KG1 (cell line): ENCODE measurements at regions not wholly inside any gene's neighbourhood (a gene's known extent, or its start where the extent isn't known, plus 50 kb on each side); places are given as distances from the start of the nearest gene placed in this dataset.
"Not testable (repeated sequence)": the region's sequence is repeated elsewhere in the genome, so short reads cannot be mapped to it uniquely, and the experiment has no call there.

Experiments used
- DNase-seq: peaks from one replicate; lab custom pipeline; 2025; lab: John Stamatoyannopoulos, UW

- no peak for DNase-seq
These were observed 782.8 kb upstream of the NUDT12 start for GRCh38 chr5:104345222-104346016.

GRCh38 chr5:104344809-104345208, 782.2 kb upstream of the NUDT12 start:
- no peak for DNase-seq

DNA sequence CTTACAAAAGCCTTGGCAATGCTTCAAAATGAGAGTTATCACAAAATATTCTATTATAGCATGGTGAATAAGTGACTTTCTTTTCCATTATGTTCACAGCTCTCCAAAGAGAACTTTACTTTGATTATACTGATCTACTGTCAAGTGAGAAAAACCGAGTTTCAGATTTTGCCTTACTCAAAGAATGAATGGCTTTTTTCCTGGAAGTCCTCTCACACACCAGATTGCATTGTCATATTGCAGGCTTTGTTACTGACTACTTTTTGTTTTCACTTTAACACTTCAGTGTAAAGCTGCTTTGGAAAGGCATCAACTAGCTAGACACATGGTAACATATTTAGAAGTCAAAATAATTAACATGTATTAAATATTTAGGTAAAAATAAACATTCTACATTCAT, 765.2 kb upstream of the NUDT12 start:
- DNase-seq: no peak

GRCh38 chr5:104326966-104327365, 764.4 kb upstream of the NUDT12 start:
- no peak for DNase-seq

DNA sequence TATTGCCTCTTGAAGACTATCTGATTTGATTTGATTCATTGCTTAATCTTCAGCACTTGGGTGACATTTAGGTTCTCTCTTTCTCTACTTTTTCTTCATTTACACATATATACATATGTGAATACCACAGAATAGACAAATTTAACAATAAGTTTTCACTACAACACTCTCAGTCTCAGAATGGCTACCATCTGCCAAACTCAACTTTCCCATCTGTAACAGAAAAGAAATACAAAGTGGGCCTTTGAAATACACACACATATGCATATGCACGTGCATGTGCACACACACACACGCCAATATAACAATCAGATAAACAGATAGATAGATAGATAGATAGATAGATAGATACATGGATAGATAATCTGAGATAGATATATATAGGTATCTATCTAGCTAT, 762.8 kb upstream of the NUDT12 start:
- no peak for DNase-seq

DNA sequence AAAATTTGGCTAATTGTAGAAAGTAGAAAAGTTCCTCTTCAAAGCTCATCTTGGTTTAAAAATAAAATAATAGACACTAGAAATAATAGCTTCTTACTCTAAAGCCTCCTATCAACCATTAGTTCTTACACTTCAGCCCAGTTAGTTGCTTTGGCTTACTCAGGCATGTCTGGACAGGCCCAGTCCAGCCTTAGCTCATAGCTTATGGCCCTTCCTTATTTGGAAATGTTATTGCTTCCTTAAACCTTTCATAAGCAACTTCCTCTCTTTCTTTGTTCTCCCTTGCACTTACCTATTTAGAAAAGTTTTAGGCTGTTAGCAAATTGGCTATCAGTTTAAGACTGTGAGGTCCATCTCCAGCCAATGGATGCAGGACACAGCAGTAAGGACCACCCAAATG, 754.1 kb upstream of the NUDT12 start:
- DNase-seq: not testable (repeated sequence)

DNA sequence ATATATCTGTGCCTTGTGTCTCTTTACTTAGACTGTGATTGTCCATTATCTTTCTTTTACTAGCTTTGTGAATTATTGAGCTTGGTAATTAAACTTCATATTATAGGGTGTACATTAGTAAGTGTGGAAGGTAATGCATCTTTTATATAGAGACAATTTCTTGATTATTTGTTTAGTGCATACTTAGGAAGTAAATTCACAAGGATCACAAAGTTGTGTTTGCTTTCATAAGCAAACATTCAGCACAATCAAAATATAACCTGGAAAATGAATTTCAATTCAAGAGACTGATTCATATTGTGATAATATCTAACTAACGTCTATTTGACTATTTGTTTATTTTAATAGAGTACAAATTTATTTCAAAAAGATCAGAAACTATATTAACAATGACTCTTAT, 749.9 kb upstream of the NUDT12 start:
- no peak for DNase-seq

DNA sequence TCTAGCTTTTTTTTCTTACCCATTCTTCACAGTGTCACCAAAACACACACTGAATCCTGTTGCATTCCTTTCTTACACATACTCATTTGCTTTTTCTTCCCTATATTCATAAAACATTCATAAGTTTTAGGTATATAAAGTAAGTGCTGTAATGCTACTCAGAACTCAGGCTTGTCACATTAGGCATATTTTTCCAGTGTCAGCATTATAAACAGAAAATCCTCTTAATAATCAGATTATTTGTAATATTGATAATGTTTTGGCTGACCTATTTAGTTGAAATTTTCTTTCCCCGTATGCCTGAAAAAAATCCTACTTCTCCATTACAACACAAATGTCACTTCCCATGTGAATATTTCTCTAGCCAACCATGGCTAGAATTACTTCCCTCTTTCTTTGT, 743.0 kb upstream of the NUDT12 start:
- no peak for DNase-seq

- DNase-seq: no peak
These were observed 737.6 kb upstream of the NUDT12 start for GRCh38 chr5:104299998-104300706.

- DNase-seq: no peak
These were observed 735.9 kb upstream of the NUDT12 start for GRCh38 chr5:104298518-104298917.

GRCh38 chr5:104297076-104297475, 734.5 kb upstream of the NUDT12 start:
- DNase-seq: no peak

- no peak for DNase-seq
These were observed 733.4 kb upstream of the NUDT12 start for GRCh38 chr5:104295991-104296390.

GRCh38 chr5:104283136-104283535, 720.5 kb upstream of the NUDT12 start:
- no peak for DNase-seq

GRCh38 chr5:104273725-104274124, 711.1 kb upstream of the NUDT12 start:
- no peak for DNase-seq

DNA sequence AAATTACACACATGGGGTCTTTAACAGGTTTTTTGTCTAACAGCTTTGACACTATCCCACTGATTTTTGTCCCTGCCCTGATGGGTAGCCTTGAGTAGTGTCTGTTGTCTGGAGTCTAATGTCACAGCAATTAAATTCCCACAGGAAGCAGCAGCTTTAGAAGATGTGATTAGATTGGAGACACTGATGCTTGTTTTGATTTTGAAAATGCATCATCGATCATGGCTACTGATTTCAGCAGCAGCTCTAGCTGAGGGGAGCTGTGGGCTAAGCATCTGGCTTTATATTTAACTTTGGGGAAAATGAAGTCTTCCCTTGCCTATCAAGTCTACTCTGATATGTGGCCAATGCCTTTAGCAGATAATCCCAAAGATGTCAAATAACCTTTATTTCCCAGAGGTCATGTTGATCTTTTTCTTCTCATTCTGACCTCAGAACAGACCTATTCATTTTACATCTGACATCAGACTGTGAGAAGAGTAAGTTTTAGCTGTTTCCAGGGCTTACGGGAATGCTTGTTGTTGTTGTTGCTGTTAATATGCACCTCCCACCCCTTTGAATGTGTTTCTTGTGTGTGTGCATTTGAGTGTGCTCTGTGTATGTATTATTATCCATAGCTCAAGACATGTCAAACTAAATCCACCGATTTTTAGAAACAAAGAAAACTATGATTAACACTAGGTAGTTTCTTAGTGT, 704.9 kb upstream of the NUDT12 start:
- DNase-seq: no peak

- no peak for DNase-seq
These were observed 703.6 kb upstream of the NUDT12 start for GRCh38 chr5:104266161-104266560.

- no peak for DNase-seq
These were observed 703.0 kb upstream of the NUDT12 start for GRCh38 chr5:104265531-104266140.

DNA sequence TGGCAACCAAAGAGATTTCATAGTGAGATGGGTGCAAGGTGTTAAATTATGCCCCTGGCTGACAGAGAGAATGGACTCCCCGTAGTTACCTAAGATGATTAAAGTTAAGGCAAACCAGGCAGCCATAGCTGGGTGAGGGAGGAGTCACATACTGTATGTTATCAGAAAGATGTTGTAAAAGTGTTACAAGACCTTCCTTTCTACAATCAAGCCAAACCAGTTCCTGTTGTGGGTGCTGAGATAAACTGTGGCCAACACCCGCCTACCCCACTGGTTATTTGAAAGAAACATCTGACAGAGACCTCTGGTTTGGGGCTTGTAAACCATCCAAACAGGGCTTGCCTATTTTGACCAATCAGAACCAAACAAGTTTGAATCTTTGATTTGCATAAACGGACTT, 684.7 kb upstream of the NUDT12 start:
- no peak for DNase-seq

DNA sequence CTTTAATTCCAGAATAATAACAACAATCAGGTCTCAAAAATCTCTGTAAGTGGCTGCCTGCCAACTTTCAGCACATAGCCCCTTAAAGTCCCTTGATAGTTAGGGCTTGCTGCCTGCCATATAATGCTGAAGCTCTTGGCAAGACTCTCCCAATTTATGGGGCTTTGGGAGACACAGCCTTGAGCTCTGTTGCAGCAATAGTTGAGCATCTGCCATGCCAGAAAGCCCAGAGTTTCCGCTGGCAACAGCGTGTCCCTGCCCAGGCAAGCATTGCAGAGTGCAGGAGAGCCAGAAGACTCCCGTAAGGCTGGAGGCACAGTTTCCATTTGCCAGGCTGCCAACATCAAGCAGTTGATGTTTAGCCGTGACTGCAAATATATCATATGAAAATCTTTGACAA, 678.5 kb upstream of the NUDT12 start:
- no peak for DNase-seq

DNA sequence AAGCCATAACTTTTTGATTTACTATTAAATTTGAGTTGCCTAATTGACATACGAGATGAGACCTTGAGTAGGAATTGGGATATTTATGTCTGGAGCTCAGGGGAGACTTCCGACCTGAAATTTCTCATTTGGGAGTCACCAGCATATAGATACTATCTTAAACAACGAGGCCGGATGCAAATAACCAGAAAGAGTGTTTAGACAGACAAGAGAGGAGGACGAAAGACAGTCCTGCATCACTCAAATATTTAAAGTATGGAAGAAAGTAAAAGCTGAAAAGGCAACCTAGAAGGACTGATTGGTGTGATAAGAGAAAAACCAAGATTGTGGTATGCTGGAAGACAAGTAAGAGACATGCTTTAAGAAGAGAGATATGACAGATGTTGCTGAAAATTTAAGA, 675.0 kb upstream of the NUDT12 start:
- no peak for DNase-seq

- DNase-seq: no peak
These were observed 661.5 kb upstream of the NUDT12 start for GRCh38 chr5:104223885-104224773.

DNA sequence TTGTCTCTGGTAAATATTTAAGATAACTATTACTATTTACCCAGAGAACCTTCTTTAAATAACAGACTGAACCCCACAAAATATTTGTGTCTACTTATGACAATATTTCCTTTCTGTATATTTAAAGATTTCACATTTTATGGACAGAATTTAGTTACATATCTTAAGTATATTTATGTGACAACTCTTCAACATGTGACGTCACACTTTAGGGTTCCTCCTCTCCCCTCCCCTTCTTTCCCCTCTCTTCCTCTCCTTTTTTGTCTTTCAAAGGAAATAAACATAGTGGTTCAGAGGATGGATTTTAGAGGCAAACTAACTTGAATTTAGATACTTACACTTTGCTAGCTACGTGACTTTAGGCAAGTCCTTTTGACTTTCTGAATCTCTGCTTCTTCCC, 655.6 kb upstream of the NUDT12 start:
- DNase-seq: no peak
